Panc1 (cell line): ENCODE measurements at regions not wholly inside any gene's neighbourhood (a gene's known extent, or its start where the extent isn't known, plus 50 kb on each side); places are given as distances from the start of the nearest gene placed in this dataset.

ENCODE experiments used
- TF ChIP-seq, protein P1 (sequence below): fragments of 450-650 bp; IDR thresholded peaks from 2 replicates; pipeline ENCODE4 v1.5.1; 2017; ENCODE audit warnings: mild to moderate bottlenecking
- TF ChIP-seq, protein P2 (sequence below), 2 experiments: IDR thresholded peaks; 2 replicates each; pipeline ENCODE4 v1.6.1; 2011 to 2012; ENCODE audit warnings: low read depth in 2 of 2, control low read depth in 1 of 2, low read length in 1 of 2, mild to moderate bottlenecking in 1 of 2, moderate library complexity in 1 of 2; ENCODE audit not compliant: insufficient read depth in 1 of 2

DNA sequence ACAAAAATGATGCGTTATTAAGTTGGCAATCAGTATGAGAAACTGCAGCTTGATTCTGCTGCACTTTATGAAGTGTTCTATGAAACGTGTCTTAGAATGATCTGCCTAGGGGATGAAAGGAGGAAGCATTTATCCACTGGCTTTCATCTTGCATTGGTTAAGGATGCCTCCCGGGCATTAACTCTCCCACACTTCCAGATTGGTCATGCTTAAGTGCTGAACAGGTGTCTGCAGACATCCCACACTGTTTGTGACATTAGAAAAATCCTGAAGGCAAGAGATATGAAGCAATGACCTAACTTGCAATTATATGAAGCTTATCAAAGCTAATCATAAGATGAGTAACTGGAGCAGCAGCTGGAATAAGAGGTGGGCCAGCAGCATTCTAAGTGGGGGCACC lies 437.3 kb downstream of the NSUN3 start:
- TF ChIP-seq, protein P1, sequence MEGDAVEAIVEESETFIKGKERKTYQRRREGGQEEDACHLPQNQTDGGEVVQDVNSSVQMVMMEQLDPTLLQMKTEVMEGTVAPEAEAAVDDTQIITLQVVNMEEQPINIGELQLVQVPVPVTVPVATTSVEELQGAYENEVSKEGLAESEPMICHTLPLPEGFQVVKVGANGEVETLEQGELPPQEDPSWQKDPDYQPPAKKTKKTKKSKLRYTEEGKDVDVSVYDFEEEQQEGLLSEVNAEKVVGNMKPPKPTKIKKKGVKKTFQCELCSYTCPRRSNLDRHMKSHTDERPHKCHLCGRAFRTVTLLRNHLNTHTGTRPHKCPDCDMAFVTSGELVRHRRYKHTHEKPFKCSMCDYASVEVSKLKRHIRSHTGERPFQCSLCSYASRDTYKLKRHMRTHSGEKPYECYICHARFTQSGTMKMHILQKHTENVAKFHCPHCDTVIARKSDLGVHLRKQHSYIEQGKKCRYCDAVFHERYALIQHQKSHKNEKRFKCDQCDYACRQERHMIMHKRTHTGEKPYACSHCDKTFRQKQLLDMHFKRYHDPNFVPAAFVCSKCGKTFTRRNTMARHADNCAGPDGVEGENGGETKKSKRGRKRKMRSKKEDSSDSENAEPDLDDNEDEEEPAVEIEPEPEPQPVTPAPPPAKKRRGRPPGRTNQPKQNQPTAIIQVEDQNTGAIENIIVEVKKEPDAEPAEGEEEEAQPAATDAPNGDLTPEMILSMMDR = no peak
- TF ChIP-seq, protein P2, sequence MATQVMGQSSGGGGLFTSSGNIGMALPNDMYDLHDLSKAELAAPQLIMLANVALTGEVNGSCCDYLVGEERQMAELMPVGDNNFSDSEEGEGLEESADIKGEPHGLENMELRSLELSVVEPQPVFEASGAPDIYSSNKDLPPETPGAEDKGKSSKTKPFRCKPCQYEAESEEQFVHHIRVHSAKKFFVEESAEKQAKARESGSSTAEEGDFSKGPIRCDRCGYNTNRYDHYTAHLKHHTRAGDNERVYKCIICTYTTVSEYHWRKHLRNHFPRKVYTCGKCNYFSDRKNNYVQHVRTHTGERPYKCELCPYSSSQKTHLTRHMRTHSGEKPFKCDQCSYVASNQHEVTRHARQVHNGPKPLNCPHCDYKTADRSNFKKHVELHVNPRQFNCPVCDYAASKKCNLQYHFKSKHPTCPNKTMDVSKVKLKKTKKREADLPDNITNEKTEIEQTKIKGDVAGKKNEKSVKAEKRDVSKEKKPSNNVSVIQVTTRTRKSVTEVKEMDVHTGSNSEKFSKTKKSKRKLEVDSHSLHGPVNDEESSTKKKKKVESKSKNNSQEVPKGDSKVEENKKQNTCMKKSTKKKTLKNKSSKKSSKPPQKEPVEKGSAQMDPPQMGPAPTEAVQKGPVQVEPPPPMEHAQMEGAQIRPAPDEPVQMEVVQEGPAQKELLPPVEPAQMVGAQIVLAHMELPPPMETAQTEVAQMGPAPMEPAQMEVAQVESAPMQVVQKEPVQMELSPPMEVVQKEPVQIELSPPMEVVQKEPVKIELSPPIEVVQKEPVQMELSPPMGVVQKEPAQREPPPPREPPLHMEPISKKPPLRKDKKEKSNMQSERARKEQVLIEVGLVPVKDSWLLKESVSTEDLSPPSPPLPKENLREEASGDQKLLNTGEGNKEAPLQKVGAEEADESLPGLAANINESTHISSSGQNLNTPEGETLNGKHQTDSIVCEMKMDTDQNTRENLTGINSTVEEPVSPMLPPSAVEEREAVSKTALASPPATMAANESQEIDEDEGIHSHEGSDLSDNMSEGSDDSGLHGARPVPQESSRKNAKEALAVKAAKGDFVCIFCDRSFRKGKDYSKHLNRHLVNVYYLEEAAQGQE (IDR thresholded peaks at IDR 0.05; ENCODE audit: insufficient read depth in 1 of 2, low read depth in 2 of 2, low read length in 1 of 2) = no peak
